GM23338 (cell line): ENCODE measurements at regions not wholly inside any gene's neighbourhood (a gene's known extent, or its start where the extent isn't known, plus 50 kb on each side); places are given as distances from the start of the nearest gene placed in this dataset.

Experiments used
- ATAC-seq: fragments of 200-7000 bp; cut with Tn5 transposase; 3 replicates; pipeline ENCODE4 v1.9.1; 2020
- DNase-seq: peaks from one replicate; pipeline ENCODE4 v3.0.0-alpha.2; 2015; ENCODE audit warnings: low spot score
- H2AFZ ChIP-seq: fragments of 200-600 bp; sonication (generic); 2 replicates; pipeline ENCODE4 v1.8.0; 2016; ENCODE audit warnings: antibody characterized with exemption, mild to moderate bottlenecking, moderate library complexity
- H3F3A ChIP-seq: fragments of 200-600 bp; sonication (generic); replicated peaks from 2 replicates; pipeline ENCODE4 v1.8.0; 2017; ENCODE audit warnings: antibody characterized with exemption, mixed run types, low read depth
- H3K27ac ChIP-seq: fragments of 200-600 bp; sonication (generic); 2 replicates; pipeline ENCODE4 v1.6.1; 2016; ENCODE audit warnings: low read depth
- H3K27me3 ChIP-seq: fragments of 200-600 bp; sonication (generic); 2 replicates; pipeline ENCODE4 v1.8.0; 2016; ENCODE audit warnings: mild to moderate bottlenecking, mixed run types, moderate library complexity; ENCODE audit not compliant: insufficient read depth
- H3K36me3 ChIP-seq: fragments of 200-600 bp; sonication (generic); 2 replicates; pipeline ENCODE4 v1.8.0; 2016; ENCODE audit warnings: mild to moderate bottlenecking; ENCODE audit not compliant: insufficient read depth
- H3K4me1 ChIP-seq: fragments of 200-600 bp; sonication (generic); 2 replicates; pipeline ENCODE4 v1.8.0; 2016; ENCODE audit warnings: mild to moderate bottlenecking, moderate library complexity; ENCODE audit not compliant: insufficient read depth
- H3K4me2 ChIP-seq: fragments of 200-600 bp; sonication (generic); 2 replicates; pipeline ENCODE4 v1.7.1; 2017; ENCODE audit warnings: mixed run types
- H3K4me3 ChIP-seq: fragments of 200-600 bp; sonication (generic); 2 replicates; pipeline ENCODE4 v1.6.1; 2016; ENCODE audit warnings: mixed run types
- H3K79me2 ChIP-seq: fragments of 200-600 bp; sonication (generic); replicated peaks from 2 replicates; pipeline ENCODE4 v1.8.0; 2017; ENCODE audit warnings: mild to moderate bottlenecking; ENCODE audit not compliant: insufficient read depth
- H3K9me2 ChIP-seq: fragments of 200-600 bp; sonication (generic); 2 replicates; pipeline ENCODE4 v1.8.0; 2017; ENCODE audit not compliant: insufficient read depth
- H4K20me1 ChIP-seq: fragments of 200-600 bp; sonication (generic); replicated peaks from 2 replicates; pipeline ENCODE4 v1.8.0; 2017; ENCODE audit warnings: mild to moderate bottlenecking; ENCODE audit not compliant: insufficient read depth
- H3K27ac Mint-ChIP-seq: 2 replicates; pipeline ENCODE4 v1.8.0; 2020; ENCODE audit warnings: inconsistent platforms, mild to moderate bottlenecking, moderate library complexity, mixed read lengths
- H3K27me3 Mint-ChIP-seq: 3 replicates; pipeline ENCODE4 v1.8.0; 2022; ENCODE audit warnings: low read depth, mild to moderate bottlenecking, moderate library complexity, mixed read lengths, inconsistent platforms; ENCODE audit not compliant: insufficient read depth, poor library complexity
- H3K36me3 Mint-ChIP-seq: 3 replicates; pipeline ENCODE4 v1.8.0; 2021; ENCODE audit warnings: low read depth, mild to moderate bottlenecking, inconsistent platforms, moderate library complexity, mixed read lengths
- H3K4me1 Mint-ChIP-seq: 3 replicates; pipeline ENCODE4 v1.8.0; 2020; ENCODE audit warnings: mild to moderate bottlenecking, inconsistent platforms, mixed read lengths
- H3K4me3 Mint-ChIP-seq: 3 replicates; pipeline ENCODE4 v1.8.0; 2021; ENCODE audit warnings: moderate library complexity, mild to moderate bottlenecking, inconsistent platforms, mixed read lengths
- H3K9me3 Mint-ChIP-seq: 3 replicates; pipeline ENCODE4 v1.8.0; 2020; ENCODE audit warnings: moderate library complexity, mild to moderate bottlenecking, inconsistent platforms, mixed read lengths
- CTCF ChIP-seq, 2 experiments: fragments of 200-600 bp in 1 of 2; sonication (generic) in 1 of 2; conservative IDR thresholded peaks; 2 replicates each; pipeline versions ENCODE4 v1.5.1 to v1.6.1; 2016 to 2017; ENCODE audit warnings: antibody characterized with exemption in 2 of 2, low read depth in 2 of 2, mild to moderate bottlenecking in 2 of 2, moderate library complexity in 1 of 2
- EZH2 ChIP-seq: fragments of 200-600 bp; sonication (generic); IDR thresholded peaks from one replicate; pipeline ENCODE4 v1.8.0; 2017; ENCODE audit warnings: antibody characterized with exemption, mild to moderate bottlenecking, low read depth; ENCODE audit not compliant: unreplicated experiment
- JUNB ChIP-seq: IDR thresholded peaks from one replicate; pipeline ENCODE4 v1.6.1; 2016; ENCODE audit warnings: antibody characterized with exemption; ENCODE audit not compliant: unreplicated experiment
- NANOG ChIP-seq: IDR thresholded peaks from 2 replicates; pipeline ENCODE4 v1.6.1; 2016; ENCODE audit warnings: antibody characterized with exemption, borderline replicate concordance
- POLR2AphosphoS5 ChIP-seq: IDR thresholded peaks from 2 replicates; pipeline ENCODE4 v1.6.1; 2016; ENCODE audit warnings: antibody characterized with exemption, low read depth
- REST ChIP-seq: IDR thresholded peaks from one replicate; pipeline ENCODE4 v1.6.1; 2018; ENCODE audit warnings: antibody characterized with exemption; ENCODE audit not compliant: unreplicated experiment
- STAT1 ChIP-seq: IDR thresholded peaks from one replicate; pipeline ENCODE4 v1.6.1; 2016; ENCODE audit warnings: antibody characterized with exemption; ENCODE audit not compliant: unreplicated experiment
- ZNF114 ChIP-seq: fragments of 250-450 bp; sonication (Bioruptor Pico); IDR thresholded peaks from 2 replicates; pipeline ENCODE4 v1.5.0; 2020; ENCODE audit warnings: mild to moderate bottlenecking, moderate library complexity
- ZNF331 ChIP-seq: fragments of 250-450 bp; sonication (Bioruptor Pico); IDR thresholded peaks from 2 replicates; pipeline ENCODE4 v1.5.0; 2020; ENCODE audit warnings: low read depth, mild to moderate bottlenecking, moderate library complexity
- ZNF462 ChIP-seq: fragments of 250-450 bp; sonication (Bioruptor Pico); IDR thresholded peaks from 2 replicates; pipeline ENCODE4 v1.5.0; 2020; ENCODE audit warnings: mild to moderate bottlenecking, moderate library complexity

- TF ChIP-seq CTCF (conservative IDR thresholded peaks at IDR 0.05; ENCODE audit: low read depth in 2 of 2) (no peak), NANOG (no peak), STAT1 (no peak)
Measured at GRCh38 chr15:59817834-59818233, 128.7 kb upstream of the BNIP2 start (continued).

GRCh38 chr15:59817053-59817452 is 127.9 kb upstream of the BNIP2 start:
- no peak for DNase-seq
- Histone ChIP-seq H3K79me2 (no peaks in the 10 kb centered on the region), H3K36me3 (no peaks in the 10 kb centered on the region), H4K20me1 (no peaks in the 10 kb centered on the region), H3K4me3 (no peak overlapping the region), H3K4me2 (no peak overlapping the region), H3F3A (no peaks in the 10 kb centered on the region), H3K27me3 (no peaks in the 10 kb centered on the region), H3K9me2 (no peaks in the 10 kb centered on the region), H3K27ac (no peak overlapping the region), H2AFZ (no peak overlapping the region), H3K4me1 (peaks cover 22% of the 10 kb centered on the region; the same call in 1 of the 2 replicates)
- no peak for ATAC-seq
- peaks cover 29% of the 10 kb centered on the region for H3K4me1 Mint-ChIP-seq
- H3K27me3 Mint-ChIP-seq = no peaks in the 10 kb centered on the region
- no peak overlapping the region; the same call in 1 of the 2 replicates for H3K27ac Mint-ChIP-seq
- H3K36me3 Mint-ChIP-seq = no peaks in the 10 kb centered on the region; the same call in 2 of the 3 replicates
- H3K9me3 Mint-ChIP-seq = no peaks in the 10 kb centered on the region
- TF ChIP-seq NANOG (no peak), ZNF331 (CRISPR knock-in tag) (no peak), REST (no peak), ZNF114 (CRISPR knock-in tag) (no peak), EZH2 (no peak), ZNF462 (CRISPR knock-in tag) (no peak), JUNB (no peak), POLR2AphosphoS5 (no peak), STAT1 (no peak)
- no peak overlapping the region for H3K4me3 Mint-ChIP-seq
